CD4-positive, alpha-beta T cell (primary cell): ENCODE measurements at regions not wholly inside any gene's neighbourhood (a gene's known extent, or its start where the extent isn't known, plus 50 kb on each side); places are given as distances from the start of the nearest gene placed in this dataset.

Experiments used
- ATAC-seq: fragments of 200-7000 bp; cut with Tn5 transposase; one replicate; pipeline ENCODE4 v1.10.0; 2022; ENCODE audit warnings: mild to moderate bottlenecking; ENCODE audit not compliant: poor library complexity
- CTCF ChIA-PET: fragments of 350-600 bp; sonication (Branson Sonifier 250); formaldehyde crosslinking; loops from one replicate; lab custom pipeline; 2021; ENCODE audit warnings: antibody characterized with exemption, inconsistent platforms; lab: Charles Lee
- POLR2A ChIA-PET: fragments of 350-600 bp; sonication (Branson Sonifier 250); formaldehyde crosslinking; loops from one replicate; lab custom pipeline; 2021; ENCODE audit warnings: antibody characterized with exemption, inconsistent platforms; lab: Charles Lee
- DNase-seq, 14 experiments: peaks; one replicate each; pipeline ENCODE4 v3.0.0-alpha.2; 2013 to 2020; ENCODE audit warnings: mixed read lengths in 2 of 14
- H3K27ac ChIP-seq, 2 donors: one replicate each; pipeline versions ENCODE4 v1.5.1 to v1.7.0; 2013; ENCODE audit warnings: low read length in 2 of 2, low read depth in 1 of 2, mild to moderate bottlenecking in 1 of 2
- H3K27me3 ChIP-seq, 2 experiments: 1 replicate in 1 of 2; 2 replicates in 1 of 2; pipeline versions ENCODE4 v1.6.1 to v1.7.0; 2013; ENCODE audit warnings: low read length in 2 of 2, control low read depth in 1 of 2, mild to moderate bottlenecking in 1 of 2, moderate library complexity in 1 of 2; ENCODE audit not compliant: insufficient read depth in 2 of 2, control insufficient read depth in 1 of 2
- H3K36me3 ChIP-seq: one replicate; pipeline ENCODE4 v1.6.1; 2013; ENCODE audit warnings: low read length, control low read depth; ENCODE audit not compliant: insufficient read depth
- H3K4me1 ChIP-seq: one replicate; pipeline ENCODE4 v1.6.1; 2013; ENCODE audit warnings: low read length, control low read depth; ENCODE audit not compliant: insufficient read depth
- H3K4me3 ChIP-seq: one replicate; pipeline ENCODE4 v1.5.1; 2013; ENCODE audit warnings: mild to moderate bottlenecking, low read length, moderate library complexity
- H3K9me3 ChIP-seq, 2 experiments: 1 replicate in 1 of 2; 2 replicates in 1 of 2; pipeline versions ENCODE4 v1.6.1 to v1.7.0; 2013; ENCODE audit warnings: low read length in 2 of 2, mild to moderate bottlenecking in 2 of 2, control low read depth in 1 of 2, moderate library complexity in 1 of 2; ENCODE audit not compliant: control insufficient read depth in 1 of 2, insufficient read depth in 1 of 2
- H3K27ac Mint-ChIP-seq: one replicate; pipeline ENCODE4 v1.8.0; 2020; ENCODE audit warnings: mixed read lengths
- H3K27me3 Mint-ChIP-seq: one replicate; pipeline ENCODE4 v1.8.0; 2021; ENCODE audit warnings: mixed read lengths
- H3K36me3 Mint-ChIP-seq: one replicate; pipeline ENCODE4 v1.8.0; 2021; ENCODE audit warnings: low read depth, mixed read lengths
- H3K4me1 Mint-ChIP-seq: one replicate; pipeline ENCODE4 v1.8.0; 2021; ENCODE audit warnings: low read depth, mixed read lengths
- H3K4me3 Mint-ChIP-seq: one replicate; pipeline ENCODE4 v1.8.0; 2020; ENCODE audit warnings: mild to moderate bottlenecking, mixed read lengths
- H3K9me3 Mint-ChIP-seq: one replicate; pipeline ENCODE4 v1.8.0; 2020; ENCODE audit warnings: mixed read lengths
- CTCF ChIP-seq: fragments of 200-600 bp; IDR thresholded peaks from one replicate; pipeline ENCODE4 v1.8.0; 2022; ENCODE audit warnings: antibody characterized with exemption, mild to moderate bottlenecking
- intact Hi-C, 2 experiments: fragments of 100-400 bp; cut with DNase I in 1 of 2; cut with micrococcal nuclease in 1 of 2; formaldehyde crosslinking; loops; one replicate each; pipeline versions ENCODE4 v1.15.1 to v1.9.0; 2023 to 2025; cut with DNase I, micrococcal nuclease

DNA sequence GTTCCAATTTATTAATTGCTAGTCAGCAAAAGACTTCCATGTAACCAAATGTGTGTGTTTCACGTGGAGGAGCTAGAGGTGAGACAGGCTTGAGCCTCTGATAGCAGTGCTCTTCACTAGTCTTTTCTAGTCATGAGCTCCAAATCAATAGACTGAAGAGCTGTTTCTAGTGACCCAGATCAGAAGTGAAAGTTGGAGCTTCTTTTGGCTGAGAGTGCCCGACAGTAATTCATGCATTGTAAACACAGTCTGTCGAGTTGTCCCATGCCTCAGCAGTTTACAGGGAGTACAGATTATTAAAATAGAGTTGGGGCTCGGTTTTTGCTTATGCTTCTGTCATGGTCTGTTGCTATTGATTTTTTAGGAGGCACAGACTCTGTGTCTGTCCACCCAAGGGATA lies 793.1 kb downstream of the DTWD2 start:
- ChIA-PET POLR2A (no interaction called here), CTCF (interaction anchor here (1.3 kb wide), 1 partner anchor 12 kb away, joined by 3 read pairs; no protein-coding TSS in a partner anchor)
- H3K4me3 Mint-ChIP-seq = no peak overlapping the region
- Histone ChIP-seq H3K27me3 (no peaks in the 10 kb centered on the region), H3K4me1 (no peaks in the 10 kb centered on the region), H3K4me3 (no peak overlapping the region), H3K9me3 (no peaks in the 10 kb centered on the region), H3K36me3 (no peaks in the 10 kb centered on the region), H3K27ac (no peak overlapping the region)
- no peaks in the 10 kb centered on the region for H3K36me3 Mint-ChIP-seq
- no peaks in the 10 kb centered on the region for H3K4me1 Mint-ChIP-seq
- no peak for TF ChIP-seq CTCF
- intact Hi-C loops = no loop called here
- no peak for ATAC-seq
- H3K27ac Mint-ChIP-seq = no peak overlapping the region
- DNase-seq = no peak
- peaks cover 9% of the 10 kb centered on the region for H3K9me3 Mint-ChIP-seq
- H3K27me3 Mint-ChIP-seq = no peaks in the 10 kb centered on the region

DNA sequence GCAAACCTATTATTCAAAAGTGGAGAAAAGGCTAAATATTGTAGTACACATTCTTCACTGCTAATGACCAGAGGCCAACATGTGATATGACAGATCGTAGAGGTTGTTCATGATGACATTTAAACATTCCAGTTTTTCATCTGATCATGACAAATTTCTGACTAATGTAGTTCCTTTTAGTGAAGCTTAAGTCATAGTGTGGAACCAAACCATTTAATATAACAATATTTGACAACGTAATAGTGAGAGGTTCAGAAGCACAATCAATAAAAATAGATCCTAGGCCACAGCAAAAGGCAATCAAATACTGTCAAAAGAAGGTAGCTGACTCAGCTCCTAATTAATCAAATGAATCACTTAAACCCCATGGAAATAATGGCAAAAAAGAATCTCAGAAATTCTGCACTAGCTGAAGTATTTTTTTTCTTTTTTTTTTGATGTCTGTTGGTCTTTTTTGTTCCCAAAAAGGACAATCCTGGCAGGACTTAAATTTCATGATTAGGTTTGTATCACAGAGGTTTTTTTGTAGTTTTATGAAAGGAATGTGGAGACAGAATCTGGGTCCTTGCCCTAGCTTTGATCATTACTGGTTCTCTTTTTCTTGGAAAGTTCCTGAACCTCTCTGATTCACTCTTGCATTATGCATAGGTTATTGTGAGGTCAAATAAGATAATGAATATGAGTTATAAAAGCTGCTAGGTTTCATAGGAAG lies 795.0 kb downstream of the DTWD2 start:
- ChIA-PET CTCF (no interaction called here), POLR2A (no interaction called here)
- no peak for TF ChIP-seq CTCF
- Mint-ChIP-seq H3K27ac (no peak overlapping the region), H3K4me3 (no peak overlapping the region), H3K27me3 (no peaks in the 10 kb centered on the region), H3K4me1 (no peaks in the 10 kb centered on the region), H3K9me3 (peaks cover 9% of the 10 kb centered on the region), H3K36me3 (no peaks in the 10 kb centered on the region)
- ATAC-seq (no peak), DNase-seq (no peak)
- H3K36me3 ChIP-seq = no peaks in the 10 kb centered on the region
- H3K4me3 ChIP-seq = no peak overlapping the region
- no peak overlapping the region for H3K27ac ChIP-seq
- H3K27me3 ChIP-seq = no peaks in the 10 kb centered on the region
- intact Hi-C loops = no loop called here
- no peaks in the 10 kb centered on the region for H3K9me3 ChIP-seq
- H3K4me1 ChIP-seq = no peaks in the 10 kb centered on the region

DNA sequence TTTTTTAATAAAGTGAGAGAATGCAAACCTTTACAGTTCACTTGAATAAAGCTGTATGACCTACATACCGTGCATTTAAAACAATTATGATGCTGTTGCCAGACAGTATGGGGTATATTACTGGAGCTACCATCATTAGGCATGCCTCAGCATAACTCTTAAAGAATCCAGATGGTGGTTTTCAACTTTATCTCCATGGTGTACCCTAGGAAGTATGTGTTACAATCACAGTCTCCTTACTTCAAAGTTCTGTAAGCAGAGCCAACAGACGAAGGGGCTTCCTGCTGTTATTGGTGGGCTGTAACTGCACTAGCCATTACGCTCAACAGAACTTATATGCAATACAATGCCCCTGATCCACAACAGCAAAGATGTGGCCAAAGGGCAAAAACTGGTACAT lies 803.3 kb downstream of the DTWD2 start:
- Histone ChIP-seq H3K4me1 (no peaks in the 10 kb centered on the region), H3K4me3 (no peak overlapping the region), H3K9me3 (no peaks in the 10 kb centered on the region), H3K27ac (no peak overlapping the region), H3K27me3 (no peaks in the 10 kb centered on the region), H3K36me3 (no peaks in the 10 kb centered on the region)
- Mint-ChIP-seq H3K9me3 (no peaks in the 10 kb centered on the region), H3K4me3 (no peak overlapping the region), H3K27ac (no peak overlapping the region), H3K36me3 (no peaks in the 10 kb centered on the region), H3K4me1 (no peaks in the 10 kb centered on the region), H3K27me3 (no peaks in the 10 kb centered on the region)
- intact Hi-C loops = no loop called here
- ChIA-PET CTCF (no interaction called here), POLR2A (no interaction called here)
- no peak for TF ChIP-seq CTCF
- no peak for ATAC-seq
- no peak for DNase-seq
